Calu3 (cell line): ENCODE measurements at regions not wholly inside any gene's neighbourhood (a gene's known extent, or its start where the extent isn't known, plus 50 kb on each side); places are given as distances from the start of the nearest gene placed in this dataset.

Experiments
- BruUV-seq: library from RNA; stranded (reverse); fragments of 400-500 nt; replicated peaks from 2 replicates; lab custom pipeline; 2021; lab: Mats Ljungman, UMichigan
- CTCF ChIA-PET: fragments of 300-600 bp; sonication (Branson Sonifier 250); formaldehyde crosslinking; loops from one replicate; lab custom pipeline; 2022; ENCODE audit warnings: antibody characterized with exemption; lab: Charles Lee
- DNase-seq: peaks from one replicate; pipeline ENCODE4 v3.0.0; 2022
- H3K27ac Mint-ChIP-seq: one replicate; pipeline ENCODE4 v1.8.0; 2022; ENCODE audit warnings: mixed read lengths; ENCODE audit not compliant: unreplicated experiment
- H3K27me3 Mint-ChIP-seq: one replicate; pipeline ENCODE4 v1.8.0; 2022; ENCODE audit warnings: mixed read lengths; ENCODE audit not compliant: unreplicated experiment
- H3K36me3 Mint-ChIP-seq: one replicate; pipeline ENCODE4 v1.8.0; 2022; ENCODE audit warnings: mild to moderate bottlenecking, moderate library complexity, mixed read lengths; ENCODE audit not compliant: insufficient read depth, unreplicated experiment
- H3K4me1 Mint-ChIP-seq: one replicate; pipeline ENCODE4 v1.8.0; 2022; ENCODE audit warnings: mild to moderate bottlenecking, low read depth, mixed read lengths; ENCODE audit not compliant: unreplicated experiment
- H3K4me3 Mint-ChIP-seq: one replicate; pipeline ENCODE4 v1.8.0; 2022; ENCODE audit warnings: mild to moderate bottlenecking, low read depth, moderate library complexity, mixed read lengths; ENCODE audit not compliant: unreplicated experiment
- H3K9me3 Mint-ChIP-seq: one replicate; pipeline ENCODE4 v1.8.0; 2022; ENCODE audit warnings: low read depth, mixed read lengths; ENCODE audit not compliant: unreplicated experiment
- CTCF ChIP-seq: fragments of 200-600 bp; IDR thresholded peaks from one replicate; pipeline ENCODE4 v1.8.0; 2022; ENCODE audit warnings: antibody characterized with exemption; ENCODE audit not compliant: unreplicated experiment
- intact Hi-C: fragments of 100-400 bp; cut with micrococcal nuclease; formaldehyde crosslinking; loops from one replicate; pipeline ENCODE4 v1.10.0; 2022; ENCODE audit not compliant: unreplicated experiment

DNA sequence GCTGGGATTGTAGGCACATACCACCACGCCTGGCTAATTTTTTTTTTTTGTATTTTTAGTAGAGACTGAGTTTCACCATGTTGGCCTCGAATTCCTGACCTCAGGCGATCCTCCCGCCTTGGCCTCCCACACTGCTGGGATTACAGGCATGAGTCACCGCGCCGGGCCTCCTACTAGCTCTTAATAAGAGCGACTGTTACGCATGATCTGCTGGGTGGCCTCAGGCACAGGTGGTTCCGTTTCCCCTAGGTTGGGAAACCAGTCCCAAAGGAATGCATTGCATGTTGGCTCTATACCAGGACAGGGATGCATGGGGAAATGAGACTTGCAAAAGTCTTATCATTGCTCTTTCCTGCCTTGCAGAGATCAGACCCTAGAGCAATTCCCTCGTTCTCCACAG is 184.7 kb upstream of the PPP1R26 start:
- intact Hi-C loops = no loop called here
- Mint-ChIP-seq H3K4me3 (no peak overlapping the region), H3K4me1 (no peaks in the 10 kb centered on the region), H3K36me3 (no peaks in the 10 kb centered on the region), H3K27ac (no peak overlapping the region), H3K27me3 (peaks cover 78% of the 10 kb centered on the region), H3K9me3 (peaks cover 2% of the 10 kb centered on the region)
- DNase-seq = no peak
- TF ChIP-seq CTCF = no peak
- no TSS peak for BruUV-seq
- CTCF ChIA-PET = interaction anchor here (0.7 kb wide), 1 partner anchor 235 kb away, joined by 4 read pairs; no protein-coding TSS in a partner anchor

- peaks cover 82% of the 10 kb centered on the region for H3K27me3 Mint-ChIP-seq
- CTCF ChIA-PET = interaction anchor here (1.5 kb wide), 1 partner anchor 14 kb away, joined by 3 read pairs; no protein-coding TSS in a partner anchor
- no peak for DNase-seq
- no peaks in the 10 kb centered on the region for H3K36me3 Mint-ChIP-seq
- intact Hi-C loops = no loop called here
- no peak overlapping the region for H3K4me3 Mint-ChIP-seq
- H3K9me3 Mint-ChIP-seq = peaks cover 2% of the 10 kb centered on the region
- no peak overlapping the region for H3K27ac Mint-ChIP-seq
- TF ChIP-seq CTCF = no peak
- BruUV-seq = no TSS peak
- H3K4me1 Mint-ChIP-seq = no peaks in the 10 kb centered on the region
Observed at GRCh38 chr9:135295551-135296300, 183.9 kb upstream of the PPP1R26 start.

DNA sequence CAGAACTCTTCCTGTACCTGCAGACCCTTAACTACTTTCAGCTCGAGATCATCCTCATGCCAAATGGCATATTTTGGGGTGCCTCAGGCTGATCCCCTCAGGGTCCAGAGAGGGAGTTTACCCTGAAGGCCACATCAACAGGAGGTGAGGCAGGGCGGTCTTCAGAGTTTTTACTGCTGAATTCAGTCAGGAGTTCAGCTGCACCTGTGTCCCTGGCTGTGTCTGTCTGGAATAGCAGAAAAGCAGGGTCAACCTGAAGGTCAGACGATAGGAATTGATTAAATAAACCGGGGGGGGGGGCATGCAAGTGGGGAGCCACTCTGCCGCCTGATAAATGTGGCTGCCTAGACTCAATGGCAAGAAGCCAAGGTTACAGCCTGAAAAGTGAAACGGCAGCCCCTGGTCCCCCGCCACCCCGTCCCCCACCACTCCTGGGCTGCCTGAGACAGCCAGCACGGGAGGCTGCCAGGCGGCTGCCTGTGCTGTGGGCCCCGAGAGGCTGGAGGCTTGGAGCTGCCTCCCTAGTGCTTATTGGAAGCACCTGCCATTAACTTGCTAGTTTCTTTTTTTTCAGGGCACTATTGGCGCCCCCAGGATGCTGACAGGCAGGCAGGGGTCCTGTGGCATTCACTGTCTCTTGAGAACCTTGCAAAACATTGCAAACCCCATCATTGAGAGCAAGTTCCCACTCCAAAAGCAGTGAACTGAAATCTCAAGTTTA is 182.7 kb upstream of the PPP1R26 start:
- CTCF ChIA-PET = interaction anchor here (1.5 kb wide), 1 partner anchor 15 kb away, joined by 3 read pairs; no protein-coding TSS in a partner anchor
- Mint-ChIP-seq H3K36me3 (no peaks in the 10 kb centered on the region), H3K27me3 (peaks cover 78% of the 10 kb centered on the region), H3K4me3 (no peak overlapping the region), H3K4me1 (no peaks in the 10 kb centered on the region), H3K9me3 (no peaks in the 10 kb centered on the region), H3K27ac (no peak overlapping the region)
- no peak for TF ChIP-seq CTCF
- DNase-seq = no peak
- BruUV-seq = no TSS peak
- intact Hi-C loops = no loop called here

DNA sequence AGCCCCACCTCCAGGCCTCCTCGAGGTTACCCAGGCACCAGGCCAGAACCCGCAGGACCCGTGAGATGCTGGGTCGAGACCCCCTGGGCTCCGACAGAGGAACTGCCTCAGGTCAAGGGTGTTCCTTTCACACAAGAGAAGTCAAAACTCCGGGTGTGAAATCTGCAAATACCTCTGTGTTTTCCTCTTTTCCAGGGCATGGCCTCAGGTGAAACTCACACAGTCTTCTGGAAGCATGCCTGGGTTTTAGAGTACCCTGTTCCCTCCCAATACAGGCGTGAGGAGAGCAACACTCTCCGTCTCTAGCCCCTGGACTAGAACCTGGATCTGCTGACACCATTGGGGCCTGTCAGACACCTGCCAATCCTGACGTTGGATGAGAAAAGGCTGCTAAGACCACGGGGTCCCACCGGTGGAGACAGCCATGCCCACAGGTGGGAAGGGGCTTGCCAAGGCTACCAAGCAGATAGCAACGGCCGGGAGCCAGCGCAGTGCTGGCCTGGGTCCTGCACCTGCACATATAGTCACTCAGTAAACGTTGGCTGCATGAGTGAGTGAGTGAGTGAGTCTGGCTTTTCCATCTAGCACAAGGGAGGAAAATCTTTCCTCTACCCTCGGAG is 182.0 kb upstream of the PPP1R26 start:
- no TSS peak for BruUV-seq
- H3K36me3 Mint-ChIP-seq = no peaks in the 10 kb centered on the region
- no peaks in the 10 kb centered on the region for H3K9me3 Mint-ChIP-seq
- no peak for TF ChIP-seq CTCF
- CTCF ChIA-PET = no interaction called here
- no peak overlapping the region for H3K27ac Mint-ChIP-seq
- no peak overlapping the region for H3K4me3 Mint-ChIP-seq
- intact Hi-C loops = no loop called here
- H3K27me3 Mint-ChIP-seq = peaks cover 73% of the 10 kb centered on the region
- no peak for DNase-seq
- no peaks in the 10 kb centered on the region for H3K4me1 Mint-ChIP-seq
